ENCODE measurements at regions not wholly inside any gene's neighbourhood (a gene's known extent, or its start where the extent isn't known, plus 50 kb on each side); places are given as distances from the start of the nearest gene placed in this dataset.

DNA sequence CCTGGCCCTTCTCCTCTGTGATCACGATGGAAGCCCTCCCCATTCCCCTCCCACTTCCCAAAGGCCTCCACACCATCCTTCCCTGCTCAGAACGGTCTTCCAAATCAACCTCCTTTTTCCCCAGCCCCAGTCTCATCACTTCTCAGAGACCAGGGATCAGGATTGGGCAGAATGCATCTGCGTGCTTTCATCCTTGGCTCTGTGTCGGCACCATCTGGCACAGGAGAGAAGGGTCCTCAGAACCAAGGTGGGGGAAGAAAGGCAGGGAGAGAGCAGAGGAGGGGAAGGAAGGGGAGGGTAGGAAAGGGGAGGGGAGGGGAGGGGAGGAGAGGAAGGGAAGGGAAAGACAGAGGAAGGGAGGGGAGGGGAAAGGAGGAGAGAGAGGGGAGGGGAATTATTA lies 52.4 kb upstream of the FICD start:
- H3K27ac Mint-ChIP-seq = peak overlapping the region; percentile 38
- H3K4me3 Mint-ChIP-seq = no peak overlapping the region
- DNase-seq (no peak), ATAC-seq (replicated peaks) (no peak)
- H3K36me3 Mint-ChIP-seq = no peaks in the 10 kb centered on the region
- H3K9me3 Mint-ChIP-seq = peaks cover 0 to 1% of the 10 kb centered on the region in 2 donors
- no peaks in the 10 kb centered on the region for H3K4me1 Mint-ChIP-seq
- H3K27me3 Mint-ChIP-seq = peaks cover 38 to 52% of the 10 kb centered on the region in 2 donors

GRCh38 chr12:108461058-108461660 lies 53.9 kb upstream of the FICD start:
- peaks cover 0 to 1% of the 10 kb centered on the region in 2 donors for H3K9me3 Mint-ChIP-seq
- H3K27me3 Mint-ChIP-seq = peaks cover 36 to 56% of the 10 kb centered on the region in 2 donors
- no peak overlapping the region for H3K27ac Mint-ChIP-seq
- H3K4me1 Mint-ChIP-seq = no peaks in the 10 kb centered on the region
- H3K4me3 Mint-ChIP-seq = no peak overlapping the region
- no peak for DNase-seq
- no peak for ATAC-seq (replicated peaks)
- no peaks in the 10 kb centered on the region for H3K36me3 Mint-ChIP-seq

GRCh38 chr12:108459149-108459548 lies 55.9 kb upstream of the FICD start:
- peaks cover 0 to 1% of the 10 kb centered on the region in 2 donors for H3K9me3 Mint-ChIP-seq
- peaks cover 30 to 56% of the 10 kb centered on the region in 2 donors for H3K27me3 Mint-ChIP-seq
- DNase-seq = no peak
- no peaks in the 10 kb centered on the region for H3K36me3 Mint-ChIP-seq
- no peaks in the 10 kb centered on the region for H3K4me1 Mint-ChIP-seq
- H3K4me3 Mint-ChIP-seq = no peak overlapping the region
- H3K27ac Mint-ChIP-seq = no peak overlapping the region
- no peak for ATAC-seq (replicated peaks)

- Mint-ChIP-seq H3K36me3 (no peaks in the 10 kb centered on the region), H3K27me3 (peaks cover 25 to 55% of the 10 kb centered on the region in 2 donors)
These were observed 57.2 kb upstream of the FICD start for GRCh38 chr12:108457734-108458361.

DNA sequence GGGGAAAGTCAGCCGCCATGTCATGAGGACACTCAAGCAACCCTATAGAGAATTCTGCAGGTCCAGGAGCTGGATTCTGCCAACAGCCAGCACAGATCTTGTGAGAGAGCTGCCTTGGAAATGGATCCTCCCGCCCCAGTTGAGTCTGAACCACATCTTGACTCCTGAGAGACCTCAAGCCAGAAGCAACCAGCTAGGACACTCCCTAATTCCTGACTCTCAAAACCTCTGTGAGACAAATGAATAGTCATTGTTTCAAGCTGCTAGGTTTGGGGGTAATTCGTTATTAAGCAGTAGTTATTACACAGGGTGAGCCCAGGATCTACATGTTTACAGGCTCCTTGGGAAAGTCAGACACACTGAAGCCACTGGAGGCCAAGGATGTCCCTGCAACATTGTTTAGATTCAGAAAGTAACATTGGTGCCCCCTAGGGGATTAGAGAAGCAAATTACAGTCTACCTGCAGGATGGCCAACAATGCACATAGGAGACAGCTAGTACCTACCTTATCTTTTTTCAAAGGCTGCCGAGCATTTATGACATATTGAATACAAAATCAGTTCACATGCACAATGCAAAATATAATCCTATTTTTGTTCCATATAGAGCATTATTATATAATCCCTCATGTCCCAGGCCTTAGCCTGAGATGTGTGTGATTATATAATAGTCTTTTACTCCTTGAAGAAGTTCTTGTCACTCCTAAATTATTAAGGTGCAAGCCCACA lies 57.9 kb upstream of the FICD start:
- H3K27me3 Mint-ChIP-seq = peaks cover 21 to 50% of the 10 kb centered on the region in 2 donors
- peak; percentile 71 to 79 for ATAC-seq (replicated peaks)
- H3K9me3 Mint-ChIP-seq = no peaks in the 10 kb centered on the region
- DNase-seq = no peak
- H3K27ac Mint-ChIP-seq = no peak overlapping the region
- no peaks in the 10 kb centered on the region for H3K36me3 Mint-ChIP-seq
- no peaks in the 10 kb centered on the region for H3K4me1 Mint-ChIP-seq
- H3K4me3 Mint-ChIP-seq = no peak overlapping the region

More at GRCh38 chr12:108457734-108458361, 57.2 kb upstream of the FICD start:
- Mint-ChIP-seq H3K27ac (no peak overlapping the region), H3K4me1 (no peaks in the 10 kb centered on the region), H3K9me3 (peaks cover 0 to 1% of the 10 kb centered on the region in 2 donors), H3K4me3 (no peak overlapping the region)
- DNase-seq (no peak), ATAC-seq (replicated peaks) (no peak)

GRCh38 chr12:108455706-108456105 lies 59.4 kb upstream of the FICD start:
- Mint-ChIP-seq H3K27me3 (peaks cover 19 to 51% of the 10 kb centered on the region in 2 donors), H3K36me3 (no peaks in the 10 kb centered on the region), H3K4me1 (no peaks in the 10 kb centered on the region), H3K27ac (no peak overlapping the region), H3K4me3 (no peak overlapping the region), H3K9me3 (no peaks in the 10 kb centered on the region)
- DNase-seq (no peak), ATAC-seq (replicated peaks) (no peak)

DNA sequence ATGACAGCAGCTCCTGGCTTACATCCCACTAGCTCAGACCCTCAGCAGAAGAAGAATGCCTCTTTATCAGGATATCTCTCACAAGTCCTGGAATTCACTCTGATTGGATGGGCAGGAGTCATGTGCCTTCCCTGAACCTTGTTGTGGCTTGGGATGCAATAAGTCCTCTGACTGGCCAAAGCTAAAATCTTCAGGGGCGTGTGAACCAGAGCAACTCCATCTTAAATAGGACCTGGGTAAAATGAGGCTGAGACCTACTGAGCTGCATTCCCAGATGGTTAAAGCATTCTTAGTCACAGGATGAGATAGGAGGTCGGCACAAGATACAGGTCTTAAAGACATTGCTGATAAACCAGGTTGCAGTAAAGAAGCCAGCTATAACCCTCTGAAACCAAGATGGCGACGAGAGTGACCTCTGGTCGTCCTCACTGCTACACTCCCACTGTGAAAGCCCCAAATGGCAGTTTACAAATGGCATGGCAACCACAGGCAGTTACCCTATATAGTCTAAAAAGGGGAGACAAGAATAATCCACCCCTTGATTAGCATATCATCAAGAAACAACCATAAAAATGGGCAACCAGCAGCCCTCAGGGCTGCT lies 60.4 kb upstream of the FICD start:
- ATAC-seq (replicated peaks) = no peak
- Mint-ChIP-seq H3K9me3 (no peaks in the 10 kb centered on the region), H3K27ac (no peak overlapping the region), H3K4me1 (no peaks in the 10 kb centered on the region), H3K27me3 (peaks cover 19 to 48% of the 10 kb centered on the region in 2 donors), H3K36me3 (no peaks in the 10 kb centered on the region), H3K4me3 (no peak overlapping the region)
- no peak for DNase-seq

GRCh38 chr12:108449478-108449877 lies 65.6 kb upstream of the FICD start:
- Mint-ChIP-seq H3K4me1 (no peaks in the 10 kb centered on the region), H3K9me3 (no peaks in the 10 kb centered on the region), H3K27me3 (peaks cover 20 to 41% of the 10 kb centered on the region in 2 donors), H3K36me3 (no peaks in the 10 kb centered on the region), H3K4me3 (no peak overlapping the region), H3K27ac (no peak overlapping the region)
- ATAC-seq (replicated peaks) (no peak), DNase-seq (no peak)

DNA sequence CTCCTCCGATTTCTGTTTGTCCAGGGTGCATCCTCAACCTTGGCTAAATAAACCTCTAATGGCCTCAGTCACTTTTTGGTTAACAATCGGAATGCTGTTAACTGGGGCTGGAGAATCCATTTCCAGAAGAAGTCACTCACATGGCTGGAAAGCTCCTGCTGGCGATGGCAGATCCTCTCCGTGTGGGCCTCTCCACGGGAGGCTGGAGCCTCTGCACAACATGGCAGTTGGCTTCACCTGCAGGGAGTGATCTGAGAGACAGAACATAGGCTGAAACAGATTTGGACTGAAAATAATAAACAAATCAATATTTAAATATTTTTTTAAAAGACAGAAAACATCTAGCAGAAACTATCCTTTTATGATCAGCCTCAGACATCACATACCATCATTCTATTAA lies 66.8 kb upstream of the FICD start:
- H3K27me3 Mint-ChIP-seq = peaks cover 20 to 36% of the 10 kb centered on the region in 2 donors
- no peaks in the 10 kb centered on the region for H3K4me1 Mint-ChIP-seq

GRCh38 chr12:108447168-108447832 lies 67.8 kb upstream of the FICD start:
- H3K4me1 Mint-ChIP-seq = no peaks in the 10 kb centered on the region
- peaks cover 20 to 31% of the 10 kb centered on the region in 2 donors for H3K27me3 Mint-ChIP-seq
- DNase-seq = no peak
- H3K4me3 Mint-ChIP-seq = no peak overlapping the region
- no peak for ATAC-seq (replicated peaks)
- H3K36me3 Mint-ChIP-seq = no peaks in the 10 kb centered on the region
- H3K9me3 Mint-ChIP-seq = no peaks in the 10 kb centered on the region
- H3K27ac Mint-ChIP-seq = no peak overlapping the region

More for the DNA sequence above, 66.8 kb upstream of the FICD start:
- Mint-ChIP-seq H3K4me3 (no peak overlapping the region), H3K36me3 (no peaks in the 10 kb centered on the region), H3K27ac (no peak overlapping the region), H3K9me3 (no peaks in the 10 kb centered on the region)
- DNase-seq (no peak), ATAC-seq (replicated peaks) (no peak)

- Mint-ChIP-seq H3K9me3 (no peaks in the 10 kb centered on the region), H3K27ac (no peak overlapping the region), H3K36me3 (no peaks in the 10 kb centered on the region), H3K27me3 (peaks cover 15 to 31% of the 10 kb centered on the region in 2 donors), H3K4me3 (no peak overlapping the region), H3K4me1 (no peaks in the 10 kb centered on the region)
- ATAC-seq (replicated peaks) (no peak), DNase-seq (no peak)
These were observed 68.3 kb upstream of the FICD start for GRCh38 chr12:108446766-108447165.

GRCh38 chr12:108442910-108443309 lies 72.2 kb upstream of the FICD start:
- no peaks in the 10 kb centered on the region for H3K4me1 Mint-ChIP-seq
- peaks cover 21 to 22% of the 10 kb centered on the region in 2 donors for H3K27me3 Mint-ChIP-seq
- no peak for DNase-seq
- ATAC-seq (replicated peaks) = no peak
- H3K9me3 Mint-ChIP-seq = no peaks in the 10 kb centered on the region
- no peak overlapping the region for H3K27ac Mint-ChIP-seq
- H3K36me3 Mint-ChIP-seq = no peaks in the 10 kb centered on the region
- no peak overlapping the region for H3K4me3 Mint-ChIP-seq

- H3K27me3 Mint-ChIP-seq = peaks cover 15 to 20% of the 10 kb centered on the region in 2 donors
- no peak overlapping the region for H3K27ac Mint-ChIP-seq
- no peaks in the 10 kb centered on the region for H3K36me3 Mint-ChIP-seq
- no peaks in the 10 kb centered on the region for H3K4me1 Mint-ChIP-seq
- no peak for ATAC-seq (replicated peaks)
- DNase-seq = no peak
- H3K9me3 Mint-ChIP-seq = no peaks in the 10 kb centered on the region
- no peak overlapping the region for H3K4me3 Mint-ChIP-seq
These were observed 73.0 kb upstream of the FICD start for GRCh38 chr12:108442067-108442466.

DNA sequence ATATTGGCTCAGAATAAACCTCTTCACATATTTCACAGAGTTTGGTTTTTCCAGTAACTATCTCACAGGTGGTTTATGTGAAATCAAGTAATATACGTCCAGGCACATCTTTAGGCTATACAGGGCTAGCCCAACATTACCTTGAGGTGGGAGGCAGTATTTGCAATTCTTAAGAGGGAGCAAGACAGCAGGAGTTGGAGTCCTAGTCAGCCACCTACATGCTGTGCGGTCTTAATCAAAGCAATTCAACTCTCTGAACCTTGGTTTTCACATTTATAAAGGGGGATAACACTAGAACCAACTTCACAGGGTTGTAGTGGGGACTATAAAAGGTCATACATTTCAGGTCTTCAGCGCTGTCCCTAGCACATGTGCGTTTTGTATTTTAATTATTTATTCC lies 73.5 kb upstream of the FICD start:
- Mint-ChIP-seq H3K27ac (no peak overlapping the region), H3K9me3 (no peaks in the 10 kb centered on the region), H3K4me1 (no peaks in the 10 kb centered on the region), H3K36me3 (no peaks in the 10 kb centered on the region), H3K27me3 (peaks cover 11 to 16% of the 10 kb centered on the region in 2 donors), H3K4me3 (no peak overlapping the region)
- no peak for ATAC-seq (replicated peaks)
- DNase-seq = no peak
